Iris pigment epithelial cell (primary cell): ENCODE measurements at regions not wholly inside any gene's neighbourhood (a gene's known extent, or its start where the extent isn't known, plus 50 kb on each side); places are given as distances from the start of the nearest gene placed in this dataset.

Experiments
- DNase-seq: peaks from one replicate; pipeline ENCODE4 v3.0.0-alpha.2; 2011; ENCODE audit warnings: low read depth

- DNase-seq: no peak
Observed at GRCh38 chr14:80379035-80379434, 167.7 kb upstream of the DIO2 start.

GRCh38 chr14:80378084-80378690, 166.9 kb upstream of the DIO2 start:
- DNase-seq: no peak

- no peak for DNase-seq
Observed at GRCh38 chr14:80364816-80365215, 153.5 kb upstream of the DIO2 start.

- peak; percentile 56 for DNase-seq
Observed at GRCh38 chr14:80364274-80364673, 153.0 kb upstream of the DIO2 start.

GRCh38 chr14:80358112-80358511, 146.8 kb upstream of the DIO2 start:
- peak; percentile 65 for DNase-seq

- DNase-seq: peak; percentile 52
Observed at GRCh38 chr14:80356413-80356812, 145.1 kb upstream of the DIO2 start.

- no peak for DNase-seq
Observed at GRCh38 chr14:80354860-80355581, 143.7 kb upstream of the DIO2 start.

- DNase-seq: no peak
Observed at GRCh38 chr14:80352471-80352870, 141.2 kb upstream of the DIO2 start.

GRCh38 chr14:80350707-80351106, 139.4 kb upstream of the DIO2 start:
- peak; percentile 31 for DNase-seq

GRCh38 chr14:80346395-80346794, 135.1 kb upstream of the DIO2 start:
- no peak for DNase-seq

GRCh38 chr14:80344208-80344607, 132.9 kb upstream of the DIO2 start:
- DNase-seq: no peak

GRCh38 chr14:80336608-80337106, 125.4 kb upstream of the DIO2 start:
- DNase-seq: no peak

GRCh38 chr14:80325688-80326087, 114.4 kb upstream of the DIO2 start:
- no peak for DNase-seq

GRCh38 chr14:80325112-80325511, 113.8 kb upstream of the DIO2 start:
- DNase-seq: no peak

- DNase-seq: no peak
Observed at GRCh38 chr14:80324649-80325048, 113.3 kb upstream of the DIO2 start.

GRCh38 chr14:80323038-80323665, 111.8 kb upstream of the DIO2 start:
- DNase-seq: no peak

- peak; percentile 69 for DNase-seq
Observed at GRCh38 chr14:80316441-80316840, 105.1 kb upstream of the DIO2 start.

GRCh38 chr14:80315681-80316080, 104.4 kb upstream of the DIO2 start:
- peak; percentile 40 for DNase-seq

- DNase-seq: peak; percentile 42
Observed at GRCh38 chr14:80313806-80314205, 102.5 kb upstream of the DIO2 start.

- peak; percentile 72 for DNase-seq
Observed at GRCh38 chr14:80310938-80311750, 99.8 kb upstream of the DIO2 start.

- peak; percentile 84 for DNase-seq
Observed at GRCh38 chr14:80304125-80304766, 92.9 kb upstream of the DIO2 start.

- peak; percentile 76 for DNase-seq
Observed at GRCh38 chr14:80300351-80300750, 89.0 kb upstream of the DIO2 start.
